Left renal pelvis (tissue), 4 donors: ENCODE measurements at regions not wholly inside any gene's neighbourhood (a gene's known extent, or its start where the extent isn't known, plus 50 kb on each side); places are given as distances from the start of the nearest gene placed in this dataset.
"Not testable (repeated sequence)": the region's sequence is repeated elsewhere in the genome, so short reads cannot be mapped to it uniquely, and the experiment has no call there.

Experiments
- DNase-seq, 4 donors: peaks; one replicate each; pipeline ENCODE4 v3.0.0-alpha.2; 2013; ENCODE audit warnings: low read depth in 4 of 4, low spot score in 3 of 4

DNA sequence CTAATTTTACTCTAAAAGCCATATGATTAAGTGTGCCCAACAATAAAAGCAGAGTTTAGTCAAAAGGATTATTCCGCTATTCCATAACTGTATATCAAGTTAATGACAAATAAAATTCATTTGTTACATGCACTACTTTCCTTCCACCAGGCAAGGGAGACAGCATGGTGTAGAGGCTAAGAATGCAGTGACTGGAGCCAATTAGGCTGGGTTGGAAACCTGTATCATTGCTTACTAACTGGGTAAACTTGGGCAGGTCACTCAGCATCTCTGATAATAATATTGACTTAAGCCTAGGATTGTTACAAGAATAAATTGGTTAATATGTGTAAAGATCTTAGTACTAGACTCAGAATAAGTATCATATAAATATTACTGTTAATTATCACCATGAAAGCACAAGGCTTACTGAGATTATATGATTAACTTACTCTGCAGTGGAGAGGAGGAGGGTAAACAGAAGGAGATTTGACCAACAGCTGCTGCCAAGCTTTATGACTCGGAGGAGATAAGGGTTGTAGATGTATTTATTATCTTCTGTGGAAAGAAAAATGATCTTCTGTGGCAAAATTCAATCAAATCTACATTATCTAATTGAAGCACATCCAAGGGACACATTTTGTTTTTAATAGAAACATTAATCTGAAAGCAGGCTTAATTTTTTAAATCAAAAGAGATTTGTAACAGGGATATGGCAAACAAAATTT is 1459.9 kb downstream of the GRIK2 start:
- no peak for DNase-seq

DNA sequence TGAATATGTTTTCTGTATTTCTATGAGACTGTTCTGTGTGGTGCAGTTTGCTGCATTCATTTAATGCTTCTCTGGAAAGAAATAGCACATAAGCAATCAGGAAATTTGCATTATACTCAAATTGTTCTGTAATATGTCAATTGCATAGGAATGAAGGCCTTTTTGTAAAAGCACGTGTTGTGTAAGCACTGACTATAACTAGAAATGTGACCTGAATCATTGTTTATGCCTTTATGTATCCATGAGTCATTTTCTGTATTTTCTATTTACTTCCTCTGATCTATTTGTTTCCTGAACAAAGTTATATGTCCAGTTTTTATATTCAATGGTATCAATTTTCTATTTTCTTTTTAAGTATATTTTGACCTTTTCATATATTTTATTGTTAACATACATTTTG is 1455.3 kb downstream of the GRIK2 start:
- no peak for DNase-seq

DNA sequence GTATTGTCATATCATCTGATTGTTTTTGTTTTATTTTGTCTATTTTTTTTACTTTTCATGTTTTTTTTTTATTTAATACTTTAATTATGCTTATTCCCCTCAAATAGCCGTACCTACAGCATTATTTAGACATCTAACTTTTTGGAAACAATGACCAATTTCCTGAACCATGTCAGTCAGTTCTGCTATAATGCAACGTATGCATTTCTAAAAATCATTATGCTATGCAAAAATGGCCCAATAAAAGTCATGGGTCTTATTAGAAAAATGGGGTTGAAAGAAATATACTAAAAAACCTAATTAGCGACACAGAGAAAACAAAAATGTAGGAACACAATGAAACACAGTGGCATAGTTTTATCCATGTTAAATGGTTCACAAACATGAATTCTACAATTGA is 1454.7 kb downstream of the GRIK2 start:
- no peak for DNase-seq

DNA sequence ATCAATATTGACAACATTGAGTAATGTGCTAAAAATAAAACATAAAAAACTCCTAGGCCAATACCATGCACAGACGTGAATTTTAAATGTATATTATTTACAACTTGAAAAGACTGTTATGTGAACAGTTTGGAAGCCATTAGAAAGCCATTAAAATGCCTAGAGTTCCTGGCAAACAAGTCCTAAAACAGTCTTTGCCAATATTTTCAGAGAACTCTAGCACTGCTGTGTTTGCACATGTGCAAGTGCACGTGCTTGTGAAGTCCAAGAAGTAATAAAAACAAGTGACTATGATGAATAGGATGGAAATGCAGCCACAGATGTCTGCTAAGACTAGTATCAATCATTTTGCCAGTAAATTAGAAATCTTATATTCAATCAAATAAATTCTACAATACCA is 1447.6 kb downstream of the GRIK2 start:
- no peak for DNase-seq

DNA sequence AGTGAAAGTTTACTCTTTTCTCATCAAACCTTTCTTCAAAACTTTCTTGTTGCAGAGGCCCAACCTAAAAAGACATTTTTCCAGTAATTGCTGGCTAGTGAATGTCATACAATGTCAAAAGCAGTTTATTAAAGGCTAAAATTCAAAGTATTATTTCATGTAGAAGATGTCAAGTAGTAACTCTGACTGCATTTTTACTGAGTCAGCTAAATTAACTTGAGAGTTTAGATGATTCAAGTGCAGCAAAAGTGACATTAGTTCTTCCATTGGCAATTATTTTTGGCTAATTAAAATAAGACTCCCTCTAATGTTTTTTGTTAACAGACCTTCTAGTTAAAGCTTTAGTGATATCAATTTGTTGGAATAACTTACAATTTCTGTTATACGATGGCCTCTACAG is 1438.5 kb downstream of the GRIK2 start:
- no peak for DNase-seq

DNA sequence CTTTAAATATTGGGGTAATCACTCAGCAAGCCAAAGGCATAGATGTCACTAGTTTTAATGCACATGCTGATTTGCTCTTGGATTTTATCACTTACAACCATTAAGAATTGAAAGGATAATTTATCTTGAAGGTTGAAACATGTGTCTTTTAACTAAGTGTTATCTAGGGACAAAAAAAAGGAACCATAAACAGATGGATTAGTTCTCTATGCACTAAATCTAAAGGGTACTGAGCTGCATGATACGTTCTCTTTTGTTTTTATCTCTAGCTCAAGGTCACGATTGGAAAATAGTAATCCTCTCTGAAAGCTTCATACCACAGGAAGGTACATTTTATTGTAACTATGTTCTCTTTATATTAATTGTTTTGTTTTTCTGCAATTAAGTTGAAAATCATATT is 1426.6 kb downstream of the GRIK2 start:
- DNase-seq, result no peak

DNA sequence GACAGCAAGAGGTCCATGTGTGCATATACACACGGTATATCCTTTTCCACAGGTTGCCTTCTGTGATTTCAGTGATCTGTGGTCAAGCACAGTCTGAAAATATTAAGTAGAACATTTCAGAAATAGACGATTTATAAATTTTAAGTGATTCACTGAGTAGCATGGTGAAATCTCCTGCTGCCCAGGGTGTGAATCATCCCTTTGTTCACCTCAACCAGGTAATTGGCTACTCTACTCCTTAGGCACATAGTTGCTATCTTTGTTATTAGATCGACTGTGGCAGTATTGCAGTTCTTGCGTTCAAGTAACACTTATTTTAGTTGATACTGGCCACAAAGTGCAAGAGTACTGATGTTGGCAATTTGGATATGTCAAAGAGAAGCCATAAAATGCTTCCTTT is 1421.7 kb downstream of the GRIK2 start:
- no peak for DNase-seq

DNA sequence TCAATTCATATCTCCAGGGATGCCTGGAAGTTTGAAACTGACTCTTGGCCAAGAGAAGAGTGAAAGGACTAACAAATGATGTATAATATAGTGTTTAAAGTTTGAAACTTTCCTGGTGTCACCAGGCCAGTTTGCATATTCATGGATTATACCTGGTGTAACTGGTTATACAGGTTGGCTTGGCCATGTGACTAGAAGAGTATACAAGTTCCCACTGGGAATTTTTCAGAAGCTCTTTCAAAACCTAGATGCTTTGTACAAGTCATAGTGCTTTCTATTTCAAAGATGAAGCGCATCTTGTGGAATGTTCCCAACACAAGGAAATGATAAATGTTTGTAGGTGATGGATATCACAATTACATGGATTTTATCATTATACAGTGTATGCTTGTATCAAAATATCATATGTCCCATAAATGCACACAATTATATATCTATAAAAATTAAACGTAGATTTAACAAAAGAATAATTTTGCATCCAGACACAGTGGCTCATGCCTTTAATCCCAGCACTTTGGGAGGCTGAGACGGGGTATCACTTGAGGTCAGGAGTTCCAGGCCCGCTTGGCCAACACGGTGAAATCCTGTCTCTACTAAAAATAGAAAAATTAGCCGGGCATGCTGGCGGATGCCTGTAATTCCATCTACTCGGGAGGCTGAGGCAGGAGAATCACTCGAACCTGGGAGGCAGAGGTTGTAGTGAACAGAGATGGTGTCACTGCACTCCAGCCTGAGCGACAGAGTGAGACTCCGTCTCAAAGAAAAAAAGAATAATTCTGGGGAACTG is 1420.2 kb downstream of the GRIK2 start:
- DNase-seq, result no peak

DNA sequence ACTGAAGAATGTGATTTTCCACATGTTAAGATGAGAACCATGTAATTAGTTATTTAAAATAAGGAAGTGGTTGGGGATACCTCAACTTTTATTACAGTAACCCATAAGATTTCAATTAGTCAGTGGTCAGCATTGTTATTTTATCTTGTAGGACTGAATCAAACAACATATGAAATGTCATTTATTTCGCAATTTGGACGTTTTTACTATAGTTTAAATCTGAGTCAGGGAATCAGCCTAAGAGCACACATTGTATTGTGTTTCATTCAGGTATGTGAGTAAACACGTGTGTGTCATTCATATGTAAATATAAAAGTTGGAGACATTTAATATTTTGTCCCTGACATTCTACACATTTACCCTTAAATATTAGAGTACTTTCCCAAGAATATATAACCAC is 1418.7 kb downstream of the GRIK2 start:
- DNase-seq, result no peak

DNA sequence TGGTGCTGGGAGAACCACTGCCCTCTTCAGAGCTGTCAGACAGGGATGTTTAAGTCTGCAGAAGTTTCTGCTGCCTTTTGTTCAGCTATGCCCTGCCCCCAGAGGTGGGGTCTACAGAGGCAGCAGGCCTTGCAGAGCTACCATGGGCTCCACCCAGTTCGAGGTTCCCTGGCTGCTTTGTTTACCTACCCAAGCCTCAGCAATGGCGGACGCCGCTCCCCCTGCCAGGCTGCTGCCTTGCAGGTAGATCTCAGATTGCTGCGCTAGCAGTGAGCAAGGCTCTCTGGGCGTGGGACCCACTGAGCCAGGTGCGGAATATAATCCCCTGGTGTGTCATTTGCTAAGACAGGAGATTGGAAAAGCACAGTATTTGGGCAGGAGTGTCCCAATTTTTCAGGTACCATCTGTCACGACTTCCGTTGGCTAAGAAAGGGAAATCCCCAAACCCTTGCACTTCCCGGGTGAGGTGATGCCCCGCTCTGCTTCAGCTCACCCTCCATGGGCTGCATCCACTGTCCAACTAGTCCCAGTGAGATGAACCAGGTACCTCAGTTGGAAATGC is 1415.5 kb downstream of the GRIK2 start:
- DNase-seq, result not testable (repeated sequence)

DNA sequence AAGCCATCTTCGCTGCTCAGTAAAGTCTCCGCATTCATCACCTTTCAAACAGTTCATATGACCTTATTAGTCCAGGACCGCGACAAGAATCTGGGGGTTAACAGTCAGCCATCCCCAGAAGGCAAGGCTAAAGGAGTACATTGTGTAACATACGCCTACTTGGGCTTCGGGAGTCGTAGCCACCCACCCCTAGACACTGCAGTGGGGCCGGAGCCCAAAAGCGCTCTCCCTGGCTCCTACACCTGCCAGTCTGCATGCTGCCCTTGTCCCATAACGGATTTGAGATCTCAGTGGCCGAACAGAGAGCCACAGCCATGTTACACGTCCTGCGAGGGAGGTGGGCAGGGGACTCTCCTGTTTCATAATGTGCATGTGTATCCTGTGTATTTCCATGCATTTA is 1405.5 kb downstream of the GRIK2 start:
- no peak for DNase-seq

DNA sequence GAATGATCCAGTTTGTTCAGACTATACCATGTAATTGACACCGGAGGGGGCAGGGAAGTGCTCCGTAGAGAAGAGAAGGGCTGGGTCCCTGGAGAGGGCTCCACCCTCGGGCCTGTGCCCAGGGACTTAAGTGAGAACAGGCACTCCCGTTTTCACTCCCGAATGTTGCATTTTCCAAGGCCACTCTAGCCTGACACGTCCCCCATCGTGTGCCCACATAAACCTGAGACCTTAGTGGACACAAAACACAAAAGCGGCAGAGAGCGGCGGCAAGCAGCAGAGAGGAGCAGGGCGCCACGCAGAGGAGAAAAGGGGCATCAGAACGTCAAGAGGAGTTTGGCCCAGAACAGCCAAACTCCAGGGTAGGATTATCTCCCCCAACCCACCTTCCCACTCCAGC is 1405.1 kb downstream of the GRIK2 start:
- DNase-seq, result no peak

DNA sequence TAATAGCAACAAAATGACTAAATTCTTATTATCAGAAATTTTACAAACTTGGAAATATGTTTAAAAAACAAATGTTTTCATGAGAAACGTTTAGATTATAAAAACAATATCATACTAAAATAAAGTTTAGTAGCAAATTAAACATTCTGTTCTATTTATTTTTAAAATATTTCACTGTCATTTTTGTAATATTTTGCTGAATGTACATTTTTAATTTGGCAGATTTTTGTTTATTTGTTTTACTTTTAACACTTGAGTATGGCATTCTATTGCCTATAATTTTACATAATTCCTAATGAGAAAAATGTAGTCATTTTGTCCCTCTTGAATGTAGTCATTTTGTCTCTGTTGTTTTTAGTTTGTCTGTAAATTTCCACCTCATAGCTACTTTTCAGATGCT is 1400.2 kb downstream of the GRIK2 start:
- DNase-seq, result no peak

DNA sequence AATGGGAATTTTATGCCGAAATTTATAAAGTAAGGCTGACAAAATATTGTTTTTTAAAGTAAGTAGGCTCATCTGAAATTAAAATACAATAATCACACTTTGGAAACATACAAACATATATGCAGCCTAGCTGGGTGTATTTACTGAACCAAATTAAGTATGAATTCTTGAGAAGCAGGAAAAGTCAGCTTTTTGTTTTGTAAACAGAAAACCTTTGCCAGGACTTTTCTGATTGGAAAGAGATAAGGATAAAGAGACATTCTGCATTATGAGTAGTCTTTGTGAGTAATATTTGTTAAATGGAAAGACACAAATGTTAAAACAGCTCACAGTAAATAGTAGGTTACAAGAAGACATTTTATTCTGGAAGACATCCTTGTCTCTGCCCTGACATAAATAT is 1380.8 kb downstream of the GRIK2 start:
- DNase-seq, result no peak

DNA sequence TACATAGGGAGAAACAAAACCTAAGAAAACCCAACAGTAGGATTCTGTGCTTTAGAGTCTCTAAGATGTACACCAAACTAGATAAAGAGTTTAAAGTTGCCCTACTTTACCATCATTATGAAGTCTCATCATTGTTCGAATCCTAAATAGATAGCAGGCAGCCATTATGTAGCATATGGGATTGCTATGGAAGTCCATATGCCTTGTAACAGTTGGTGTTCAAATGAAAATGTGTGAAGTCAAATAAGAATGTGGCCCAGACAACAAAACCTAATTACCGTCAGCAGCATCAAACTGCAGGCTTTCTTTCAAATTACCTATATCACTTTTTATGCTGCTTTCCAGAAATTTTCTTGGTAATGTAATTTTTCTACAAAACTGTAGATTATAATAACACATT is 1380.1 kb downstream of the GRIK2 start:
- DNase-seq, result no peak

DNA sequence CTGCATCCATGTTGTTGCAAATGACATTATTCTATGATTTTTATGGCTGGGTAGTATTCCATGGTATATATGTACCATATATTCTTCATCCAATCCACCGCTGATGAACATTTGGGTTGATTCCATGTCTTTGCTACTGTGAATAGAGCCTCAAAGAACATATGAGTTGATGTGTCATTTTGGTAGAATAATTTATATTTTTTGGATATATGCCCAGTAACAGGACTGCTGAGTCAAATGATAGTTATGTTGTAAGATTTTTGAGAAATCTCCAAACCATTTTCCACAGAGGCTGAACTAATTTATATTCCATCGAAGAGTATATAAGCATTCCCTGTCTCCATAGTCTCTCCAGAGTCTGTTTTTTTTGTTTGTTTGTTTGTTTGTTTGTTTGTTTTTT is 1373.5 kb downstream of the GRIK2 start:
- DNase-seq, result no peak

DNA sequence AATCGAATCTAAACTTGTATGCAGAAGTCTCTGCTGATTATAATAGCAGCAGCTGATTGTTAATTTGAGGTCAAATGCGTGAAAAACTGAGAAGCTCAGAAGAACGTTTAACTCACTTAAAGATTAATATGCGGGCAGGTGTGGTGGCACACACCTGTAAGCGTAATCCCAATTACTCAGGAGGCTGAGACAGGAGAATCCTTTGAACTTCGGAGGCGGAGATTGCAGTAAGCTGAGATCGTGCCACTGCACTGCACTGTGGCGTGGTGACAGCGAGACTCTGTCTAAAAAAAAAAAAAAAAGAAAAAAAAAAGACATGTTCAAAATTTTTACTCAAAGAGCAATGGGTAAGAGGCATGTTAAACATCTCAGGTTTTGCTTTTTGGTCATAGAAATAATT is 1370.8 kb downstream of the GRIK2 start:
- no peak for DNase-seq

DNA sequence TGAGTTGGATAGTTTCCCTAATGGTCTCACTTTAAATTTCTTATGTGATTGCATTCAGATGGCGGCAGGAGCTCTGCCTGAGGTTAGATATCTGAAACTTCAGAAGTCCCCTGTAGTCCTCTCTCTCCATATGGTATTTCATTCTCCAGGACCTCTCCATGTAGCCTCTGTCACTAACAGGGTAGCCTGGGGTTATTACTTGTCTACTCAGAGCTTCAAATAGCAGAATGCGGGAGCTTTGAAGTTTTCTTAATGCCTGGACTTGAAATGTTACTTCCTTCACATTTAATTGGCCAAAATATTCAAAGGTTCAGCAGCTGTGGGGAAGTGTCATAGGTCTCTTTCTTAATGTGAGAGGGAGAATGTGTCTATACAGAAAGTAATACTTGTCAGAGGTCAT is 1370.4 kb downstream of the GRIK2 start:
- no peak for DNase-seq

DNA sequence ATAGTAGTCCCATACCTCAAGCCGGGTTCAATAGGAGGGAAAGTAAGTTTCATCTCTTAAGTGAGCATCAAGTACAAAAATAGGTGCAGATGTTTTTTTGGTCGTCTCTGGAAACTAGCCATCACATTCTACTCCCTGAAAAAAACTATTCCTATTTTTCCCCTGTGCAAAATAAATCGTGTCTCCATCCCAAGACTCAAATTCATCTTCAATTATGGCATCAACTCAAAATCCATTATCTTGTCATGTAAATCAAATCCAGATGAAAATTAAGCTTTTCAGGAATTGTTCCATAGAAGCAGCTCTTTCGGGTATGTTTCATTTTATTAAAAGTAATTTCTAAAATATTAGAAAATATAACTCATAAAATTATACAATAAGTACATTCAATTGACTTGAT is 1368.4 kb downstream of the GRIK2 start:
- DNase-seq, result no peak

DNA sequence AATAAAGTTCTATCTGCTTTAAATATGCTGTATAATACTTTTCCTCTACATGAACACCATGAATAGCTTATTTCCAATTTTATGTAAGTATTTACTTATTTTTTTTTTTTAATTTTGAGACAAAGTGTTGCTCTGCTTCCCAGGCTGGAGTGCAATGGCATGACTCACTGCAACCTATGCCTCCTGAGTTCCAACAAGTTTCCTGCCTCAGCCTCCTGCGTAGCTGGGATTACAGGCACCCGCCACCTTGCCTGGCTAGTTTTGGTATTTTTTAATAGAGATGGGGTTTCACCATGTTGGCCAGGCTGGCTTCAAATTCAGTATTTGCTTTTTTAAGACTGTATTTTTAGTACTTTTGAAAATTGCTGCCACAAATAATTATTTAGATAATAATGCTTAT is 1365.9 kb downstream of the GRIK2 start:
- DNase-seq, result no peak

DNA sequence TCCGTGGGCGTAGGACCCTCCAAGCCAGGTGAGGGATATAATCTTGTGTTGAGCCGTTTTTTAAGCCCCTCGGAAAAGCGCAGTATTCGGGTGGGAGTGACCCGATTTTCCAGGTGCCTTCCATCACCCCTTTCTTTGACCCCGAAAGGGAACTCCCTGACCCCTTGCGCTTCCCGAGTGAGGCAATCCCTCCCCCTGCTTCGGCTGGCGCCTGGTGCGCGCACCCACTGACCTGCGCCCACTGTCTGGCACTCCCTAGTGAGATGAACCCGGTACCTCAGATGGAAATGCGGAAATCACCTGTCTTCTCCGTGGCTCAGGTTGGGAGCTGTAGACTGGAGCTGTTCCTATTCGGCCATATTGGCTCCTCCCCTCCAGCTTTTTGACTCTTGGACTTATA is 1365.0 kb downstream of the GRIK2 start:
- DNase-seq, result not testable (repeated sequence)
